Endodermal cell (in vitro differentiated cells): ENCODE measurements at regions not wholly inside any gene's neighbourhood (a gene's known extent, or its start where the extent isn't known, plus 50 kb on each side); places are given as distances from the start of the nearest gene placed in this dataset.

ENCODE experiments used
- DNase-seq: peaks from one replicate; pipeline ENCODE4 v3.0.0-alpha.2; 2017
- H3K27ac ChIP-seq: 2 replicates; pipeline ENCODE4 v1.5.1; 2013; ENCODE audit warnings: mild to moderate bottlenecking, low read depth, low read length, moderate library complexity
- H3K27me3 ChIP-seq: 2 replicates; pipeline ENCODE4 v1.6.1; 2013; ENCODE audit warnings: mild to moderate bottlenecking, low read length, moderate library complexity; ENCODE audit not compliant: insufficient read depth, control insufficient read depth, poor library complexity, severe bottlenecking
- H3K36me3 ChIP-seq: 2 replicates; pipeline ENCODE4 v1.7.0; 2013; ENCODE audit warnings: mild to moderate bottlenecking, low read length, moderate library complexity; ENCODE audit not compliant: control insufficient read depth, insufficient read depth
- H3K4me1 ChIP-seq: one replicate; pipeline ENCODE4 v1.7.0; 2013; ENCODE audit warnings: low read length; ENCODE audit not compliant: control insufficient read depth, insufficient read depth
- H3K4me3 ChIP-seq: 2 replicates; pipeline ENCODE4 v1.5.1; 2013; ENCODE audit warnings: mild to moderate bottlenecking, low read length, moderate library complexity
- H3K9ac ChIP-seq: 2 replicates; pipeline ENCODE4 v1.6.1; 2013; ENCODE audit warnings: mild to moderate bottlenecking, low read length, moderate library complexity; ENCODE audit not compliant: poor library complexity, severe bottlenecking; ENCODE audit errors: extremely low read depth
- H3K9me3 ChIP-seq: 2 replicates; pipeline ENCODE4 v1.6.1; 2013; ENCODE audit warnings: mild to moderate bottlenecking, low read length, moderate library complexity; ENCODE audit not compliant: control insufficient read depth
- H3K27ac Mint-ChIP-seq: 2 replicates; pipeline ENCODE4 v1.8.0; 2020; ENCODE audit warnings: mixed read lengths
- H3K27me3 Mint-ChIP-seq: 2 replicates; pipeline ENCODE4 v1.8.0; 2021; ENCODE audit warnings: mild to moderate bottlenecking, mixed read lengths; ENCODE audit not compliant: insufficient read depth
- H3K36me3 Mint-ChIP-seq: 2 replicates; pipeline ENCODE4 v1.8.0; 2020; ENCODE audit warnings: low read depth, mixed read lengths
- H3K4me1 Mint-ChIP-seq: 2 replicates; pipeline ENCODE4 v1.8.0; 2020; ENCODE audit warnings: mixed read lengths
- H3K4me3 Mint-ChIP-seq: 2 replicates; pipeline ENCODE4 v1.8.0; 2020; ENCODE audit warnings: mild to moderate bottlenecking, moderate library complexity, mixed read lengths
- H3K9me3 Mint-ChIP-seq: 2 replicates; pipeline ENCODE4 v1.8.0; 2020; ENCODE audit warnings: mild to moderate bottlenecking, mixed read lengths
- CTCF ChIP-seq: fragments of 200-600 bp; sonication (generic); conservative IDR thresholded peaks from 2 replicates; pipeline ENCODE4 v1.5.0; 2021; ENCODE audit warnings: antibody characterized with exemption, mild to moderate bottlenecking
- WGBS, 2 experiments: methylation state at CpG; one replicate each; pipeline versions ENCODE4 v1.1.5 to v1.1.7; 2013; ENCODE audit warnings: missing lambda C conversion rate in 2 of 2, mixed read lengths in 1 of 2; ENCODE audit not compliant: insufficient coverage in 1 of 2, insufficient read length in 1 of 2; 5-methylcytosine and 5-hydroxymethylcytosine counted together

- Mint-ChIP-seq H3K36me3 (no peaks in the 10 kb centered on the region), H3K9me3 (no peaks in the 10 kb centered on the region), H3K4me3 (no peak overlapping the region)
Observed at GRCh38 chr2:193377789-193378188, 1183.1 kb upstream of the TMEFF2 start.

GRCh38 chr2:193373120-193373519, 1178.4 kb upstream of the TMEFF2 start:
- H3K4me3 ChIP-seq, result no peak overlapping the region
- TF ChIP-seq CTCF, result no peak

More at GRCh38 chr2:193377789-193378188, 1183.1 kb upstream of the TMEFF2 start:
- H3K27me3 Mint-ChIP-seq, result peaks cover 36% of the 10 kb centered on the region
- no peak for TF ChIP-seq CTCF
- H3K4me3 ChIP-seq, result no peak overlapping the region
- no peak overlapping the region for H3K9ac ChIP-seq
- no peak for DNase-seq
- H3K27ac Mint-ChIP-seq, result no peak overlapping the region
- peaks cover 4% of the 10 kb centered on the region for H3K4me1 Mint-ChIP-seq
- H3K36me3 ChIP-seq, result no peaks in the 10 kb centered on the region
- H3K9me3 ChIP-seq, result no peaks in the 10 kb centered on the region
- H3K4me1 ChIP-seq, result no peaks in the 10 kb centered on the region
- no peak overlapping the region for H3K27ac ChIP-seq
- no peaks in the 10 kb centered on the region for H3K27me3 ChIP-seq

GRCh38 chr2:193371200-193371599, 1176.5 kb upstream of the TMEFF2 start:
- peaks cover 25% of the 10 kb centered on the region for H3K27me3 Mint-ChIP-seq
- 73 to 87% methylated on average over 4 to 7 of the region's 7 CpGs for WGBS, 2 experiments
- H3K9ac ChIP-seq, result no peak overlapping the region
- no peaks in the 10 kb centered on the region for H3K9me3 Mint-ChIP-seq
- H3K9me3 ChIP-seq, result no peaks in the 10 kb centered on the region
- no peak overlapping the region for H3K4me3 Mint-ChIP-seq
- H3K4me3 ChIP-seq, result no peak overlapping the region
- H3K27ac ChIP-seq, result no peak overlapping the region
- peak; percentile 43 for TF ChIP-seq CTCF
- no peaks in the 10 kb centered on the region for H3K36me3 ChIP-seq
- H3K4me1 ChIP-seq, result no peaks in the 10 kb centered on the region
- H3K27me3 ChIP-seq, result peaks cover 11% of the 10 kb centered on the region
- no peaks in the 10 kb centered on the region for H3K36me3 Mint-ChIP-seq
- H3K27ac Mint-ChIP-seq, result no peak overlapping the region
- peaks cover 5% of the 10 kb centered on the region for H3K4me1 Mint-ChIP-seq
- peak; percentile 51 for DNase-seq

More at GRCh38 chr2:193373120-193373519, 1178.4 kb upstream of the TMEFF2 start:
- Histone ChIP-seq H3K36me3 (no peaks in the 10 kb centered on the region), H3K27me3 (peaks cover 11% of the 10 kb centered on the region), H3K9ac (no peak overlapping the region), H3K27ac (no peak overlapping the region), H3K9me3 (no peaks in the 10 kb centered on the region), H3K4me1 (no peaks in the 10 kb centered on the region)
- DNase-seq, result no peak
- Mint-ChIP-seq H3K27ac (no peak overlapping the region), H3K9me3 (no peaks in the 10 kb centered on the region), H3K4me1 (peaks cover 5% of the 10 kb centered on the region), H3K4me3 (no peak overlapping the region), H3K36me3 (no peaks in the 10 kb centered on the region), H3K27me3 (peaks cover 34% of the 10 kb centered on the region)
- 92 to 100% methylated on average over 1 to 3 of the region's 3 CpGs for WGBS, 2 experiments
